Spleen (tissue), 11 donors: ENCODE measurements at regions not wholly inside any gene's neighbourhood (a gene's known extent, or its start where the extent isn't known, plus 50 kb on each side); places are given as distances from the start of the nearest gene placed in this dataset.

Source experiments
- DNase-seq: peaks from one replicate; pipeline ENCODE4 v3.0.0-alpha.2; 2020
- H3K27ac ChIP-seq, 8 donors: fragments of 200-600 bp; sonication (generic) in 7 of 8; 1 replicate in 4 of 8; 2 replicates in 4 of 8; pipeline versions ENCODE4 v1.5.0 to v1.8.0; 2016 to 2021; ENCODE audit warnings: inconsistent platforms in 4 of 8, mild to moderate bottlenecking in 4 of 8, moderate library complexity in 1 of 8
- H3K27me3 ChIP-seq, 7 donors: fragments of 200-600 bp; sonication (generic) in 6 of 7; replicated peaks in 1 of 7; 1 replicate in 4 of 7; 2 replicates in 3 of 7; pipeline versions ENCODE4 v1.5.0 to v1.8.0; 2016 to 2021; ENCODE audit warnings: inconsistent platforms in 3 of 7, mild to moderate bottlenecking in 1 of 7
- H3K36me3 ChIP-seq, 6 donors: fragments of 200-600 bp; sonication (generic) in 5 of 6; 1 replicate in 4 of 6; 2 replicates in 2 of 6; pipeline versions ENCODE4 v1.5.0 to v1.8.0; 2016 to 2021; ENCODE audit warnings: inconsistent platforms in 2 of 6
- H3K4me1 ChIP-seq, 6 donors: fragments of 200-600 bp; sonication (generic) in 5 of 6; 1 replicate in 3 of 6; 2 replicates in 3 of 6; pipeline versions ENCODE4 v1.5.0 to v1.8.0; 2016 to 2021; ENCODE audit warnings: inconsistent platforms in 3 of 6
- H3K4me3 ChIP-seq, 8 donors: fragments of 200-600 bp; sonication (generic) in 7 of 8; 1 replicate in 4 of 8; 2 replicates in 4 of 8; pipeline versions ENCODE4 v1.5.0 to v1.8.0; 2016 to 2021; ENCODE audit warnings: inconsistent platforms in 4 of 8, mild to moderate bottlenecking in 4 of 8, moderate library complexity in 2 of 8
- H3K9me3 ChIP-seq, 8 donors: fragments of 200-600 bp; sonication (generic) in 7 of 8; 1 replicate in 4 of 8; 2 replicates in 4 of 8; pipeline versions ENCODE4 v1.5.0 to v1.8.0; 2016 to 2021; ENCODE audit warnings: inconsistent platforms in 4 of 8
- CTCF ChIP-seq, 11 experiments: fragments of 200-600 bp in 7 of 11; fragments of 450-650 bp in 4 of 11; sonication (generic) in 4 of 11; IDR thresholded peaks in 8 of 11; conservative IDR thresholded peaks in 3 of 11; 1 replicate in 7 of 11; 2 replicates in 4 of 11; pipeline versions ENCODE4 v1.4.0 to v1.8.0; 2016 to 2021; ENCODE audit warnings: antibody characterized with exemption in 11 of 11, inconsistent platforms in 4 of 11, mild to moderate bottlenecking in 1 of 11
- POLR2A ChIP-seq, 3 donors: fragments of 450-650 bp; IDR thresholded peaks; one replicate each; pipeline ENCODE4 v1.5.1; 2017; ENCODE audit warnings: antibody characterized with exemption in 3 of 3, mild to moderate bottlenecking in 1 of 3
- POLR2AphosphoS5 ChIP-seq, 3 donors: sonication (generic); formaldehyde crosslinking; IDR thresholded peaks; one replicate each; pipeline ENCODE4 v1.5.1; 2017; ENCODE audit warnings: antibody characterized with exemption in 3 of 3
- WGBS, 5 donors: extraction: QIAGEN DNeasy Blood & Tissue Kit in 3 of 5; methylation state at CpG; one replicate each; pipeline versions ENCODE4 v1.1.5 to v1.1.7; 2013 to 2018; 5-methylcytosine and 5-hydroxymethylcytosine counted together
- intact Hi-C: fragments of 100-400 bp; cut with DNase I; formaldehyde crosslinking; loops from one replicate; pipeline ENCODE4 v1.15.0; 2023; ENCODE audit warnings: low total_unique reads
- donor health status: healthy with polysubstance abuse.
- donor health status: DM: no; HTN: no; CAD: no; lungs with moderate emphysema.
- donor health status: DM: no; HTN: no; CAD: no.
- donor health status: Bipolar disorder and iron deficiency.
- donor health status: healthy.
- donor health status: DM: no; HTN: no; CAD: no.
- donor health status: DM: yes; HTN: yes; CAD: no.

GRCh38 chr1:209439828-209440227 is 143.7 kb upstream of the CAMK1G start:
- TF ChIP-seq POLR2AphosphoS5 (IDR thresholded peaks at IDR 0.05): no peak
- 83 to 91% (median 88%) methylated on average over 3 of the region's 3 CpGs for WGBS, 5 donors
- H3K36me3 ChIP-seq: no peaks in the 10 kb centered on the region
- peaks cover 0 to 5% (median 0%) of the 10 kb centered on the region in 7 donors for H3K27me3 ChIP-seq
- no peak overlapping the region for H3K27ac ChIP-seq
- H3K4me1 ChIP-seq: no peaks in the 10 kb centered on the region
- intact Hi-C loops: no loop called here
- DNase-seq: no peak
- no peak overlapping the region for H3K4me3 ChIP-seq
- H3K9me3 ChIP-seq: peaks cover 0 to 13% (median 9%) of the 10 kb centered on the region in 8 donors

GRCh38 chr1:209443361-209443931 is 140.1 kb upstream of the CAMK1G start:
- H3K4me3 ChIP-seq: no peak overlapping the region

GRCh38 chr1:209443975-209444651 is 139.4 kb upstream of the CAMK1G start:
- intact Hi-C loops: no loop called here
- peaks cover 0 to 3% (median 0%) of the 10 kb centered on the region in 7 donors for H3K27me3 ChIP-seq
- no peaks in the 10 kb centered on the region for H3K4me1 ChIP-seq
- DNase-seq: no peak
- peaks cover 0 to 12% (median 9%) of the 10 kb centered on the region in 8 donors for H3K9me3 ChIP-seq
- H3K4me3 ChIP-seq: no peak overlapping the region
- 68 to 75% (median 74%) methylated on average over 3 of the region's 3 CpGs for WGBS, 5 donors
- no peak overlapping the region for H3K27ac ChIP-seq
- TF ChIP-seq CTCF (IDR thresholded peaks at IDR 0.05 in 8 of 11, conservative IDR thresholded peaks at IDR 0.05 in 3 of 11) (no peak), POLR2AphosphoS5 (IDR thresholded peaks at IDR 0.05) (no peak), POLR2A (IDR thresholded peaks at IDR 0.05) (no peak)
- no peaks in the 10 kb centered on the region for H3K36me3 ChIP-seq

More at GRCh38 chr1:209443361-209443931, 140.1 kb upstream of the CAMK1G start:
- intact Hi-C loops: no loop called here
- no peaks in the 10 kb centered on the region for H3K4me1 ChIP-seq
- H3K27ac ChIP-seq: no peak overlapping the region
- peaks cover 0 to 3% (median 0%) of the 10 kb centered on the region in 7 donors for H3K27me3 ChIP-seq
- 84 to 90% (median 84%) methylated on average over 5 of the region's 5 CpGs for WGBS, 5 donors
- no peak for TF ChIP-seq POLR2AphosphoS5 (IDR thresholded peaks at IDR 0.05)
- TF ChIP-seq POLR2A (IDR thresholded peaks at IDR 0.05): no peak
- no peak for TF ChIP-seq CTCF (IDR thresholded peaks at IDR 0.05 in 8 of 11, conservative IDR thresholded peaks at IDR 0.05 in 3 of 11)
- H3K9me3 ChIP-seq: peaks cover 0 to 13% (median 9%) of the 10 kb centered on the region in 8 donors
- DNase-seq: no peak
- H3K36me3 ChIP-seq: no peaks in the 10 kb centered on the region

- no peak overlapping the region for H3K4me3 ChIP-seq
- no peaks in the 10 kb centered on the region for H3K36me3 ChIP-seq
- H3K27me3 ChIP-seq: peaks cover 0 to 3% (median 0%) of the 10 kb centered on the region in 7 donors
- TF ChIP-seq POLR2AphosphoS5 (IDR thresholded peaks at IDR 0.05) (no peak), CTCF (IDR thresholded peaks at IDR 0.05 in 8 of 11, conservative IDR thresholded peaks at IDR 0.05 in 3 of 11) (no peak), POLR2A (IDR thresholded peaks at IDR 0.05) (no peak)
- H3K4me1 ChIP-seq: no peaks in the 10 kb centered on the region
- WGBS, 5 donors: 73 to 91% (median 83%) methylated on average over 3 of the region's 3 CpGs
- no peak overlapping the region for H3K27ac ChIP-seq
- peaks cover 0 to 5% (median 3%) of the 10 kb centered on the region in 8 donors for H3K9me3 ChIP-seq
- intact Hi-C loops: no loop called here
- no peak for DNase-seq
Observed at GRCh38 chr1:209444961-209445360, 138.6 kb upstream of the CAMK1G start.
